ENCODE measurements at regions not wholly inside any gene's neighbourhood (a gene's known extent, or its start where the extent isn't known, plus 50 kb on each side); places are given as distances from the start of the nearest gene placed in this dataset.

DNA sequence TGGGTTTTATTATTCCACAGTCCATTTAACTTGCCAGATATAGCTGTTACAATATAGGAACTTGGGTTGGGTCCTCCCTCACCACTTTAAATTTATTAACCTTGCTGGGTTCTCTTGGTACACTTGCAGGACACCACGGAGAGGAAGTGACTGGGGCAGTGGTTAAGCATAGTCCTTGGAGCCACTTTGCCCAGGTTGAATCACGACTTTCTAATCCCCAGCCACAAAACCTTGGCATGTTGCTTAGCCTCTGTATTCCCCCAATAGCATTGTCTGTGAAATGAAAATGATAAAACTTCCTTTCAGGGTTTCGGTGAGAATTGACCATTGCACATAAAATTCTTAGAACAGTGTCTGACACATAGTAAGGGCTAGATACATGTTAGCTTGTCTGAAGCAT lies 221.2 kb downstream of the IRS1 start (continued):
- TF ChIP-seq, protein P1, sequence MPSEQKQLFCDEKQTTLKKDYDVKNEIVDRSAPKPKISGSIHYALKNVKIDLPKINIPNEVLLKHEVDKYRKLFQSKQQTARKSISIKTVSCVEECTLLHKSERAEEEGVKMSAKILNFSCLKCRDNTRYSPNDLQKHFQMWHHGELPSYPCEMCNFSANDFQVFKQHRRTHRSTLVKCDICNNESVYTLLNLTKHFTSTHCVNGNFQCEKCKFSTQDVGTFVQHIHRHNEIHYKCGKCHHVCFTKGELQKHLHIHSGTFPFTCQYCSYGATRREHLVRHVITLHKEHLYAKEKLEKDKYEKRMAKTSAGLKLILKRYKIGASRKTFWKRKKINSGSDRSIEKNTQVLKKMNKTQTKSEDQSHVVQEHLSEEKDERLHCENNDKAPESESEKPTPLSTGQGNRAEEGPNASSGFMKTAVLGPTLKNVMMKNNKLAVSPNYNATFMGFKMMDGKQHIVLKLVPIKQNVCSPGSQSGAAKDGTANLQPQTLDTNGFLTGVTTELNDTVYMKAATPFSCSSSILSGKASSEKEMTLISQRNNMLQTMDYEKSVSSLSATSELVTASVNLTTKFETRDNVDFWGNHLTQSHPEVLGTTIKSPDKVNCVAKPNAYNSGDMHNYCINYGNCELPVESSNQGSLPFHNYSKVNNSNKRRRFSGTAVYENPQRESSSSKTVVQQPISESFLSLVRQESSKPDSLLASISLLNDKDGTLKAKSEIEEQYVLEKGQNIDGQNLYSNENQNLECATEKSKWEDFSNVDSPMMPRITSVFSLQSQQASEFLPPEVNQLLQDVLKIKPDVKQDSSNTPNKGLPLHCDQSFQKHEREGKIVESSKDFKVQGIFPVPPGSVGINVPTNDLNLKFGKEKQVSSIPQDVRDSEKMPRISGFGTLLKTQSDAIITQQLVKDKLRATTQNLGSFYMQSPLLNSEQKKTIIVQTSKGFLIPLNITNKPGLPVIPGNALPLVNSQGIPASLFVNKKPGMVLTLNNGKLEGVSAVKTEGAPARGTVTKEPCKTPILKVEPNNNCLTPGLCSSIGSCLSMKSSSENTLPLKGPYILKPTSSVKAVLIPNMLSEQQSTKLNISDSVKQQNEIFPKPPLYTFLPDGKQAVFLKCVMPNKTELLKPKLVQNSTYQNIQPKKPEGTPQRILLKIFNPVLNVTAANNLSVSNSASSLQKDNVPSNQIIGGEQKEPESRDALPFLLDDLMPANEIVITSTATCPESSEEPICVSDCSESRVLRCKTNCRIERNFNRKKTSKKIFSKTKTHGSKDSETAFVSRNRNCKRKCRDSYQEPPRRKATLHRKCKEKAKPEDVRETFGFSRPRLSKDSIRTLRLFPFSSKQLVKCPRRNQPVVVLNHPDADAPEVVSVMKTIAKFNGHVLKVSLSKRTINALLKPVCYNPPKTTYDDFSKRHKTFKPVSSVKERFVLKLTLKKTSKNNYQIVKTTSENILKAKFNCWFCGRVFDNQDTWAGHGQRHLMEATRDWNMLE (tag by site-specific recombination; conservative IDR thresholded peaks at IDR 0.05; ENCODE audit: low read depth), result no peak
- no peak for TF ChIP-seq ZNF510 (tag by site-specific recombination; IDR thresholded peaks at IDR 0.05; ENCODE audit: insufficient replicate concordance)
- no peak for TF ChIP-seq ZNF341 (tag by site-specific recombination; IDR thresholded peaks at IDR 0.05; ENCODE audit: low read depth)
- no peak for TF ChIP-seq ZNF184 (tag by site-specific recombination; IDR thresholded peaks at IDR 0.05)
- no peak for TF ChIP-seq OSR2 (tag by site-specific recombination; IDR thresholded peaks at IDR 0.05)
- TF ChIP-seq EGR2 (tag by site-specific recombination; IDR thresholded peaks at IDR 0.05; ENCODE audit: low read depth), result no peak
- TF ChIP-seq, protein P2, sequence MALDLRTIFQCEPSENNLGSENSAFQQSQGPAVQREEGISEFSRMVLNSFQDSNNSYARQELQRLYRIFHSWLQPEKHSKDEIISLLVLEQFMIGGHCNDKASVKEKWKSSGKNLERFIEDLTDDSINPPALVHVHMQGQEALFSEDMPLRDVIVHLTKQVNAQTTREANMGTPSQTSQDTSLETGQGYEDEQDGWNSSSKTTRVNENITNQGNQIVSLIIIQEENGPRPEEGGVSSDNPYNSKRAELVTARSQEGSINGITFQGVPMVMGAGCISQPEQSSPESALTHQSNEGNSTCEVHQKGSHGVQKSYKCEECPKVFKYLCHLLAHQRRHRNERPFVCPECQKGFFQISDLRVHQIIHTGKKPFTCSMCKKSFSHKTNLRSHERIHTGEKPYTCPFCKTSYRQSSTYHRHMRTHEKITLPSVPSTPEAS (tag by site-specific recombination; IDR thresholded peaks at IDR 0.05), result no peak
- TF ChIP-seq ZNF830 (tag by site-specific recombination; IDR thresholded peaks at IDR 0.05; ENCODE audit: low read depth), result no peak
- TF ChIP-seq ZNF473 (tag by site-specific recombination; IDR thresholded peaks at IDR 0.05), result no peak
- no peak for TF ChIP-seq ZNF670 (tag by site-specific recombination; IDR thresholded peaks at IDR 0.05; ENCODE audit: low read depth)
- no peak for TF ChIP-seq ZNF768 (tag by site-specific recombination; IDR thresholded peaks at IDR 0.05)
- TF ChIP-seq ZEB2 (tag by site-specific recombination; IDR thresholded peaks at IDR 0.05), result no peak
- TF ChIP-seq ZNF792 (tag by site-specific recombination; IDR thresholded peaks at IDR 0.05), result no peak
- no peak for TF ChIP-seq IKZF3 (tag by site-specific recombination; IDR thresholded peaks at IDR 0.05)

DNA sequence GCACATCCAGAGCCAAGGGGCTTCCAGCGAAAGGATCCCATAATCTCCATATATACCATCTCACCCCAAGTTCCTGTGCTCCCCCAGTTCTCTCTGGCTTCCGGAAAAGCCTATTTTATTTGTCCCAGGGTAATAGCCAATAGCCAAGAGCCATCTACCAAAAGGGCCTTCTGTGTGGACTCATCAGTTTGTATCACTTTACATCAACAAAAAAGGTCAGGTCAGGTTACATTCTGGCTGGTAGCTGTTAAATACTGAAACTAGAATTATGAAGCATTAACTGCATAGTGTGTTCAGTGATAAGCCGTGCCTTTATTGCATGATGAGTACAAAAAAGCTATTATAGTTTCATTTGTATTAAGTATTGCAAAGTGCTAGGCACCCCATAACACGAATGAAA lies 223.7 kb downstream of the IRS1 start:
- Histone ChIP-seq H3K4me3 (ENCODE audit: low read depth, low read length) (no peak overlapping the region), H3K4me1 (ENCODE audit: control insufficient read depth, insufficient read depth, low read length) (no peaks in the 10 kb centered on the region), H3K27ac (ENCODE audit: extremely low read depth, low read depth, low read length) (no peak overlapping the region), H3K9me3 (ENCODE audit: control insufficient read depth, insufficient read depth, low read depth, low read length) (no peaks in the 10 kb centered on the region; the same call in 1 of the 2 replicates), H3K36me3 (ENCODE audit: control insufficient read depth in 2 of 2, insufficient read depth in 1 of 2, low read length in 2 of 2) (no peaks in the 10 kb centered on the region)
- ChIA-PET POLR2A (interaction anchor here (0.6 kb wide), 1 partner anchor 211 kb away, joined by 6 read pairs; no protein-coding TSS in a partner anchor), CTCF (interaction anchor here (0.6 to 0.7 kb wide), 3 partner anchors 65 to 258 kb away, joined by 3 to 4 read pairs (median 3); no protein-coding TSS in a partner anchor)
- TF ChIP-seq ZNF530 (tag by site-specific recombination; IDR thresholded peaks at IDR 0.05; ENCODE audit: low read depth) (no peak), HOXD13 (CRISPR knock-in tag; IDR thresholded peaks at IDR 0.05; ENCODE audit: borderline replicate concordance) (no peak), ZFP3 (tag by site-specific recombination; IDR thresholded peaks at IDR 0.05; ENCODE audit: low read depth) (no peak), ZNF324 (tag by site-specific recombination; IDR thresholded peaks at IDR 0.05) (no peak), ZBTB7A (tag by site-specific recombination; IDR thresholded peaks at IDR 0.05; ENCODE audit: low read depth) (no peak), ZNF548 (tag by site-specific recombination; IDR thresholded peaks at IDR 0.05) (no peak), ZNF146 (tag by site-specific recombination; IDR thresholded peaks at IDR 0.05) (no peak), ZNF24 (tag by site-specific recombination; IDR thresholded peaks at IDR 0.05) (no peak)
- TF ChIP-seq, protein P3, sequence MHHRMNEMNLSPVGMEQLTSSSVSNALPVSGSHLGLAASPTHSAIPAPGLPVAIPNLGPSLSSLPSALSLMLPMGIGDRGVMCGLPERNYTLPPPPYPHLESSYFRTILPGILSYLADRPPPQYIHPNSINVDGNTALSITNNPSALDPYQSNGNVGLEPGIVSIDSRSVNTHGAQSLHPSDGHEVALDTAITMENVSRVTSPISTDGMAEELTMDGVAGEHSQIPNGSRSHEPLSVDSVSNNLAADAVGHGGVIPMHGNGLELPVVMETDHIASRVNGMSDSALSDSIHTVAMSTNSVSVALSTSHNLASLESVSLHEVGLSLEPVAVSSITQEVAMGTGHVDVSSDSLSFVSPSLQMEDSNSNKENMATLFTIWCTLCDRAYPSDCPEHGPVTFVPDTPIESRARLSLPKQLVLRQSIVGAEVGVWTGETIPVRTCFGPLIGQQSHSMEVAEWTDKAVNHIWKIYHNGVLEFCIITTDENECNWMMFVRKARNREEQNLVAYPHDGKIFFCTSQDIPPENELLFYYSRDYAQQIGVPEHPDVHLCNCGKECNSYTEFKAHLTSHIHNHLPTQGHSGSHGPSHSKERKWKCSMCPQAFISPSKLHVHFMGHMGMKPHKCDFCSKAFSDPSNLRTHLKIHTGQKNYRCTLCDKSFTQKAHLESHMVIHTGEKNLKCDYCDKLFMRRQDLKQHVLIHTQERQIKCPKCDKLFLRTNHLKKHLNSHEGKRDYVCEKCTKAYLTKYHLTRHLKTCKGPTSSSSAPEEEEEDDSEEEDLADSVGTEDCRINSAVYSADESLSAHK (tag by site-specific recombination; IDR thresholded peaks at IDR 0.05), result no peak
- TF ChIP-seq, protein P4, sequence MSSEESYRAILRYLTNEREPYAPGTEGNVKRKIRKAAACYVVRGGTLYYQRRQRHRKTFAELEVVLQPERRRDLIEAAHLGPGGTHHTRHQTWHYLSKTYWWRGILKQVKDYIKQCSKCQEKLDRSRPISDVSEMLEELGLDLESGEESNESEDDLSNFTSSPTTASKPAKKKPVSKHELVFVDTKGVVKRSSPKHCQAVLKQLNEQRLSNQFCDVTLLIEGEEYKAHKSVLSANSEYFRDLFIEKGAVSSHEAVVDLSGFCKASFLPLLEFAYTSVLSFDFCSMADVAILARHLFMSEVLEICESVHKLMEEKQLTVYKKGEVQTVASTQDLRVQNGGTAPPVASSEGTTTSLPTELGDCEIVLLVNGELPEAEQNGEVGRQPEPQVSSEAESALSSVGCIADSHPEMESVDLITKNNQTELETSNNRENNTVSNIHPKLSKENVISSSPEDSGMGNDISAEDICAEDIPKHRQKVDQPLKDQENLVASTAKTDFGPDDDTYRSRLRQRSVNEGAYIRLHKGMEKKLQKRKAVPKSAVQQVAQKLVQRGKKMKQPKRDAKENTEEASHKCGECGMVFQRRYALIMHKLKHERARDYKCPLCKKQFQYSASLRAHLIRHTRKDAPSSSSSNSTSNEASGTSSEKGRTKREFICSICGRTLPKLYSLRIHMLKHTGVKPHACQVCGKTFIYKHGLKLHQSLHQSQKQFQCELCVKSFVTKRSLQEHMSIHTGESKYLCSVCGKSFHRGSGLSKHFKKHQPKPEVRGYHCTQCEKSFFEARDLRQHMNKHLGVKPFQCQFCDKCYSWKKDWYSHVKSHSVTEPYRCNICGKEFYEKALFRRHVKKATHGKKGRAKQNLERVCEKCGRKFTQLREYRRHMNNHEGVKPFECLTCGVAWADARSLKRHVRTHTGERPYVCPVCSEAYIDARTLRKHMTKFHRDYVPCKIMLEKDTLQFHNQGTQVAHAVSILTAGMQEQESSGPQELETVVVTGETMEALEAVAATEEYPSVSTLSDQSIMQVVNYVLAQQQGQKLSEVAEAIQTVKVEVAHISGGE (tag by site-specific recombination; conservative IDR thresholded peaks at IDR 0.05; ENCODE audit: low read depth), result no peak
- TF ChIP-seq, protein P5, sequence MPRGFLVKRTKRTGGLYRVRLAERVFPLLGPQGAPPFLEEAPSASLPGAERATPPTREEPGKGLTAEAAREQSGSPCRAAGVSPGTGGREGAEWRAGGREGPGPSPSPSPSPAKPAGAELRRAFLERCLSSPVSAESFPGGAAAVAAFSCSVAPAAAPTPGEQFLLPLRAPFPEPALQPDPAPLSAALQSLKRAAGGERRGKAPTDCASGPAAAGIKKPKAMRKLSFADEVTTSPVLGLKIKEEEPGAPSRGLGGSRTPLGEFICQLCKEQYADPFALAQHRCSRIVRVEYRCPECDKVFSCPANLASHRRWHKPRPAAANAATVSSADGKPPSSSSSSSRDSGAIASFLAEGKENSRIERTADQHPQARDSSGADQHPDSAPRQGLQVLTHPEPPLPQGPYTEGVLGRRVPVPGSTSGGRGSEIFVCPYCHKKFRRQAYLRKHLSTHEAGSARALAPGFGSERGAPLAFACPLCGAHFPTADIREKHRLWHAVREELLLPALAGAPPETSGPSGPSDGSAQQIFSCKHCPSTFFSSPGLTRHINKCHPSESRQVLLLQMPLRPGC (tag by site-specific recombination; IDR thresholded peaks at IDR 0.05), result no peak
